K562 (cell line): ENCODE measurements at regions not wholly inside any gene's neighbourhood (a gene's known extent, or its start where the extent isn't known, plus 50 kb on each side); places are given as distances from the start of the nearest gene placed in this dataset.

ENCODE experiments used
- ATAC-seq: fragments of 200-7000 bp; cut with Tn5 transposase; 3 replicates; pipeline ENCODE4 v1.9.1; 2020; ENCODE audit warnings: moderate library complexity
- BruUV-seq: library from RNA; stranded (reverse); fragments of 400-500 nt; replicated peaks from 2 replicates; lab custom pipeline; 2021; lab: Mats Ljungman, UMichigan
- CTCF ChIA-PET: fragments of 300-600 bp; formaldehyde crosslinking; extraction: SDS; loops from one replicate; lab custom pipeline; 2021; ENCODE audit warnings: low intra/inter-chr PET ratio; lab: Yijun Ruan, JAX
- POLR2A ChIA-PET: fragments of 300-600, 350-650 bp; sonication (Branson Sonifier 250); formaldehyde crosslinking; extraction: SDS; loops from one replicate; lab custom pipeline; 2021; ENCODE audit warnings: antibody characterized with exemption, inconsistent platforms; lab: Yijun Ruan, JAX
- DNase-seq, 4 experiments: peaks; one replicate each; pipeline versions ENCODE4 v3.0.0 to v3.0.0-alpha.2; 2011 to 2018; ENCODE audit warnings: low spot score in 3 of 4, mixed read lengths in 3 of 4; ENCODE audit errors: extremely low read depth in 1 of 4
- FAIRE-seq: peaks from 2 replicates; lab custom pipeline; 2011; peaks lifted over from hg19 to GRCh38; lab: Jason Lieb, UNC
- H2AFZ ChIP-seq: 2 replicates; pipeline ENCODE4 v1.6.0; 2011; ENCODE audit warnings: low read depth, low read length, control low read depth, inconsistent platforms
- H3K27ac ChIP-seq: fragments of 200-600 bp; 3 replicates; pipeline ENCODE4 v1.8.0; 2011; ENCODE audit warnings: low read depth, mild to moderate bottlenecking, control low read depth, inconsistent platforms, low read length, moderate library complexity, mixed read lengths; ENCODE audit errors: extremely low read depth
- H3K27me3 ChIP-seq, 2 experiments: fragments of 300-600 bp in 1 of 2; 2 replicates in 1 of 2; 3 replicates in 1 of 2; pipeline versions ENCODE4 v1.6.0 to v1.8.0; 2011; ENCODE audit warnings: inconsistent platforms in 2 of 2, low read length in 2 of 2, mild to moderate bottlenecking in 1 of 2, mixed read lengths in 1 of 2, moderate library complexity in 1 of 2; ENCODE audit not compliant: control insufficient read depth in 2 of 2, insufficient read depth in 2 of 2
- H3K36me3 ChIP-seq: fragments of 300-600 bp; 3 replicates; pipeline ENCODE4 v1.8.0; 2011; ENCODE audit warnings: mild to moderate bottlenecking, low read length, inconsistent platforms; ENCODE audit not compliant: control insufficient read depth, insufficient read depth
- H3K4me1 ChIP-seq, 2 experiments: fragments of 200-600 bp in 1 of 2; replicated peaks in 1 of 2; 2 replicates in 1 of 2; 3 replicates in 1 of 2; pipeline versions ENCODE4 v1.5.1 to v1.8.0; 2011; ENCODE audit warnings: inconsistent platforms in 2 of 2, low read length in 2 of 2, mild to moderate bottlenecking in 1 of 2, mixed read lengths in 1 of 2, moderate library complexity in 1 of 2; ENCODE audit not compliant: control insufficient read depth in 2 of 2, insufficient read depth in 2 of 2
- H3K4me2 ChIP-seq: 2 replicates; pipeline ENCODE4 v1.6.1; 2011; ENCODE audit warnings: low read length, control low read depth, inconsistent platforms, mixed read lengths; ENCODE audit not compliant: insufficient read depth
- H3K4me3 ChIP-seq: fragments of 200-600 bp; sonication (generic), shearing (Covaris generic); 2 replicates; pipeline ENCODE4 v1.5.1; 2016; ENCODE audit warnings: control low read depth, inconsistent platforms
- H3K79me2 ChIP-seq: fragments of 200-600 bp; 3 replicates; pipeline ENCODE4 v1.8.0; 2011; ENCODE audit warnings: low read length, inconsistent platforms; ENCODE audit not compliant: control insufficient read depth, insufficient read depth
- H3K9ac ChIP-seq, 2 experiments: 2 replicates each; pipeline versions ENCODE4 v1.6.0 to v1.6.1; 2011; ENCODE audit warnings: low read depth in 2 of 2, low read length in 2 of 2, control low read depth in 1 of 2, inconsistent platforms in 1 of 2, mild to moderate bottlenecking in 1 of 2, mixed read lengths in 1 of 2; ENCODE audit not compliant: insufficient read depth in 1 of 2
- H3K9me1 ChIP-seq: one replicate; pipeline ENCODE4 v1.6.0; 2011; ENCODE audit warnings: inconsistent platforms, mild to moderate bottlenecking, low read length, moderate library complexity; ENCODE audit not compliant: control insufficient read depth, insufficient read depth
- H3K9me3 ChIP-seq: replicated peaks from 2 replicates; pipeline ENCODE4 v1.5.1; 2011; ENCODE audit warnings: low read depth, low read length, inconsistent platforms; ENCODE audit not compliant: control insufficient read depth, insufficient read depth
- H4K20me1 ChIP-seq: replicated peaks from 2 replicates; pipeline ENCODE4 v1.6.1; 2011; ENCODE audit warnings: low read length, inconsistent platforms, mixed read lengths; ENCODE audit not compliant: control insufficient read depth, insufficient read depth
- ELF2 ChIP-seq: fragments of 250-450 bp; sonication (Bioruptor Pico); IDR thresholded peaks from 2 replicates; pipeline ENCODE4 v1.5.0; 2021; ENCODE audit warnings: mild to moderate bottlenecking
- ESRRA ChIP-seq: fragments of 450-650 bp; IDR thresholded peaks from 2 replicates; pipeline ENCODE4 v1.6.1; 2014; ENCODE audit warnings: low read depth, mild to moderate bottlenecking, moderate library complexity, borderline replicate concordance
- HNRNPLL ChIP-seq: fragments of 200-400 bp; formaldehyde crosslinking; IDR thresholded peaks from 2 replicates; pipeline ENCODE4 v1.6.1; 2017; ENCODE audit warnings: low read length, low read depth, mild to moderate bottlenecking; ENCODE audit not compliant: poor library complexity, severe bottlenecking
- MEF2A ChIP-seq: IDR thresholded peaks from 2 replicates; pipeline ENCODE4 v1.6.1; 2011; ENCODE audit warnings: low read depth, mild to moderate bottlenecking, low read length, moderate library complexity; ENCODE audit not compliant: control insufficient read depth
- PHF20 ChIP-seq: fragments of 450-650 bp; IDR thresholded peaks from 2 replicates; pipeline ENCODE4 v1.6.1; 2018; ENCODE audit not compliant: partially characterized antibody
- SIN3B ChIP-seq: fragments of 450-650 bp; IDR thresholded peaks from 2 replicates; pipeline ENCODE4 v1.6.1; 2017; ENCODE audit warnings: low read depth, mild to moderate bottlenecking, moderate library complexity
- WHSC1 ChIP-seq: IDR thresholded peaks from one replicate; pipeline ENCODE4 v1.6.1; 2012; ENCODE audit warnings: low read length, control low read depth, inconsistent platforms
- ZKSCAN3 ChIP-seq: fragments of 250-450 bp; sonication (Bioruptor Pico); IDR thresholded peaks from 2 replicates; pipeline ENCODE4 v1.4.0; 2020
- ZNF197 ChIP-seq: fragments of 200-800 bp; sonication (Bioruptor generic); IDR thresholded peaks from 2 replicates; pipeline ENCODE4 v1.6.1; 2016; ENCODE audit warnings: low read depth, missing genetic modification characterization, missing compliant biosample characterization
- ZNF217 ChIP-seq: sonication (generic); formaldehyde crosslinking; IDR thresholded peaks from 2 replicates; pipeline ENCODE4 v1.8.0; 2022; ENCODE audit warnings: mild to moderate bottlenecking, missing genetic modification reagents
- WGBS: fragments of 100-300 bp; shearing (Covaris generic); methylation state at CpG from one replicate; pipeline ENCODE4 v1.1.6; 2016; ENCODE audit warnings: low coverage, mixed read lengths; ENCODE audit not compliant: insufficient coverage; ENCODE audit errors: missing lambda C conversion rate; 5-methylcytosine and 5-hydroxymethylcytosine counted together
- in situ Hi-C: fragments of 300-500 bp; cut with MboI; formaldehyde crosslinking; loops from 4 replicates; pipeline ENCODE4 v1.15.0; 2018; ENCODE audit warnings: inconsistent platforms, mixed read lengths
- intact Hi-C: fragments of 100-400 bp; cut with micrococcal nuclease; formaldehyde crosslinking; loops from 2 replicates; pipeline ENCODE4 v1.14.2; 2022
- TF ChIP-seq, protein P1 (sequence below): conservative IDR thresholded peaks from 2 replicates; pipeline ENCODE4 v1.6.1; 2011; ENCODE audit warnings: low read depth, mild to moderate bottlenecking, low read length; ENCODE audit not compliant: control insufficient read depth
- TF ChIP-seq, protein P2 (sequence below): fragments of 450-650 bp; formaldehyde crosslinking; IDR thresholded peaks from 2 replicates; pipeline ENCODE4 v1.4.0; 2020; ENCODE audit warnings: mild to moderate bottlenecking
- TF ChIP-seq, protein P3 (sequence below): IDR thresholded peaks from 3 replicates; pipeline ENCODE4 v1.6.1; 2011; ENCODE audit warnings: borderline replicate concordance, mild to moderate bottlenecking, moderate library complexity; ENCODE audit not compliant: insufficient read length; ENCODE audit errors: extremely low read depth
- TF ChIP-seq, protein P4 (sequence below): fragments of 250-450 bp; sonication (Bioruptor Pico); IDR thresholded peaks from 2 replicates; pipeline ENCODE4 v1.4.0; 2020; ENCODE audit warnings: mild to moderate bottlenecking

DNA sequence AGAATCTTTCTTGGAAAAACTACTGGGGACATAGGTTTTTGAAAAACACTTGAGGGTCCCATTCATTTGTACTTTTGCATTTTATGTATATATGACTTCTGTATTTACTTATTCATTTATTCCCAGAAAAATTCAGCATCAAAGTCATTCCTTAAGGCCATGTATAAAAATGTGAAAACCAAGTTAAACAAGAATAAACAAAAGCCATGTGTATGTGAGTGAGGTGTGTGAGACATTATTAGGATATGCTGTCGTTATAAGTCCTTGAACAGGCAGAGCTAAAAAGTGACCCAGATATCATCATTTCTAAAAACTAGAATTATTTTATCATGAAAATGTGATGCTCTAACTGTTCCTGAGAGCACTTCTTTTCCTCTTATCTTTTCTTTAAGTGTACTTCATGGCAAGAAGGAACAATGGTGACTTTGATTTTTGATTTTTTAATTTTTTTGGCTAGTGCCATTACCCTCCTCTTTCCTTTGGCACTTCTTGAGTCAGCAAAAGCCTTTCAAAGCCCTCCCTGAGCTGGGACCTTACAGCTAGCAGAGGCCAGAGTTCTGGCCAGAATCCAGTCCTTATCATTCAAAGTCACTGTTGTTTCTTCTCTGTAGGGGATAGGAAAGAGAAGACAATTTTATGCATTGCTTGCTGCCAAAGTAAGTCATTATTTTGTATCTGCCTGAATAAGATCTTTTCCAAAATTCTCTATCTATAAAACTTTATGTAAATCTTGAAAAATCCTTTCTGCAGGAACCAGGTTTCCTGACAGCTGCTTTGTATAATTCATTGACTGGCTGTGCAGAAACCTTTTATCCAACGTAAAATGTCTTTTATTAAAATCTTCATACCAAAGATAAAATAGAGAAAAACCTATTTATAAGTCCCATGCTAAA, 419.7 kb upstream of the PRICKLE1 start:
- DNase-seq (peak in 2 of 4 experiments; percentile 1 to 8), FAIRE-seq (no peak), ATAC-seq (no peak)
- Histone ChIP-seq H2AFZ (no peak overlapping the region), H4K20me1 (no peaks in the 10 kb centered on the region), H3K4me1 (no peaks in the 10 kb centered on the region), H3K9me1 (no peaks in the 10 kb centered on the region), H3K27ac (no peak overlapping the region), H3K4me2 (no peak overlapping the region), H3K9ac (no peak overlapping the region), H3K4me3 (no peak overlapping the region), H3K36me3 (no peaks in the 10 kb centered on the region), H3K79me2 (no peaks in the 10 kb centered on the region), H3K27me3 (no peaks in the 10 kb centered on the region), H3K9me3 (no peaks in the 10 kb centered on the region)
- WGBS, result 10% methylated on average over 2 of the region's 2 CpGs
- no TSS peak for BruUV-seq
- CTCF ChIA-PET, result no interaction called here
- POLR2A ChIA-PET, result no interaction called here
- intact Hi-C loops, result no loop called here
- in situ Hi-C loops, result no loop called here
- TF ChIP-seq, protein P1, sequence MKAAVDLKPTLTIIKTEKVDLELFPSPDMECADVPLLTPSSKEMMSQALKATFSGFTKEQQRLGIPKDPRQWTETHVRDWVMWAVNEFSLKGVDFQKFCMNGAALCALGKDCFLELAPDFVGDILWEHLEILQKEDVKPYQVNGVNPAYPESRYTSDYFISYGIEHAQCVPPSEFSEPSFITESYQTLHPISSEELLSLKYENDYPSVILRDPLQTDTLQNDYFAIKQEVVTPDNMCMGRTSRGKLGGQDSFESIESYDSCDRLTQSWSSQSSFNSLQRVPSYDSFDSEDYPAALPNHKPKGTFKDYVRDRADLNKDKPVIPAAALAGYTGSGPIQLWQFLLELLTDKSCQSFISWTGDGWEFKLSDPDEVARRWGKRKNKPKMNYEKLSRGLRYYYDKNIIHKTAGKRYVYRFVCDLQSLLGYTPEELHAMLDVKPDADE, result no peak
- TF ChIP-seq SIN3B, result no peak
- no peak for TF ChIP-seq ZKSCAN3
- TF ChIP-seq MEF2A, result no peak
- no peak for TF ChIP-seq ELF2 (CRISPR knock-in tag)
- TF ChIP-seq, protein P2, sequence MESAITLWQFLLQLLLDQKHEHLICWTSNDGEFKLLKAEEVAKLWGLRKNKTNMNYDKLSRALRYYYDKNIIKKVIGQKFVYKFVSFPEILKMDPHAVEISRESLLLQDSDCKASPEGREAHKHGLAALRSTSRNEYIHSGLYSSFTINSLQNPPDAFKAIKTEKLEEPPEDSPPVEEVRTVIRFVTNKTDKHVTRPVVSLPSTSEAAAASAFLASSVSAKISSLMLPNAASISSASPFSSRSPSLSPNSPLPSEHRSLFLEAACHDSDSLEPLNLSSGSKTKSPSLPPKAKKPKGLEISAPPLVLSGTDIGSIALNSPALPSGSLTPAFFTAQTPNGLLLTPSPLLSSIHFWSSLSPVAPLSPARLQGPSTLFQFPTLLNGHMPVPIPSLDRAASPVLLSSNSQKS, result no peak
- no peak for TF ChIP-seq ESRRA
- TF ChIP-seq HNRNPLL, result no peak
- TF ChIP-seq, protein P3, sequence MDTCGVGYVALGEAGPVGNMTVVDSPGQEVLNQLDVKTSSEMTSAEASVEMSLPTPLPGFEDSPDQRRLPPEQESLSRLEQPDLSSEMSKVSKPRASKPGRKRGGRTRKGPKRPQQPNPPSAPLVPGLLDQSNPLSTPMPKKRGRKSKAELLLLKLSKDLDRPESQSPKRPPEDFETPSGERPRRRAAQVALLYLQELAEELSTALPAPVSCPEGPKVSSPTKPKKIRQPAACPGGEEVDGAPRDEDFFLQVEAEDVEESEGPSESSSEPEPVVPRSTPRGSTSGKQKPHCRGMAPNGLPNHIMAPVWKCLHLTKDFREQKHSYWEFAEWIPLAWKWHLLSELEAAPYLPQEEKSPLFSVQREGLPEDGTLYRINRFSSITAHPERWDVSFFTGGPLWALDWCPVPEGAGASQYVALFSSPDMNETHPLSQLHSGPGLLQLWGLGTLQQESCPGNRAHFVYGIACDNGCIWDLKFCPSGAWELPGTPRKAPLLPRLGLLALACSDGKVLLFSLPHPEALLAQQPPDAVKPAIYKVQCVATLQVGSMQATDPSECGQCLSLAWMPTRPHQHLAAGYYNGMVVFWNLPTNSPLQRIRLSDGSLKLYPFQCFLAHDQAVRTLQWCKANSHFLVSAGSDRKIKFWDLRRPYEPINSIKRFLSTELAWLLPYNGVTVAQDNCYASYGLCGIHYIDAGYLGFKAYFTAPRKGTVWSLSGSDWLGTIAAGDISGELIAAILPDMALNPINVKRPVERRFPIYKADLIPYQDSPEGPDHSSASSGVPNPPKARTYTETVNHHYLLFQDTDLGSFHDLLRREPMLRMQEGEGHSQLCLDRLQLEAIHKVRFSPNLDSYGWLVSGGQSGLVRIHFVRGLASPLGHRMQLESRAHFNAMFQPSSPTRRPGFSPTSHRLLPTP, result no peak
- TF ChIP-seq ZNF217 (CRISPR knock-in tag), result no peak
- TF ChIP-seq ZNF197 (CRISPR knock-in tag), result no peak
- TF ChIP-seq PHF20, result no peak
- no peak for TF ChIP-seq WHSC1
- TF ChIP-seq, protein P4, sequence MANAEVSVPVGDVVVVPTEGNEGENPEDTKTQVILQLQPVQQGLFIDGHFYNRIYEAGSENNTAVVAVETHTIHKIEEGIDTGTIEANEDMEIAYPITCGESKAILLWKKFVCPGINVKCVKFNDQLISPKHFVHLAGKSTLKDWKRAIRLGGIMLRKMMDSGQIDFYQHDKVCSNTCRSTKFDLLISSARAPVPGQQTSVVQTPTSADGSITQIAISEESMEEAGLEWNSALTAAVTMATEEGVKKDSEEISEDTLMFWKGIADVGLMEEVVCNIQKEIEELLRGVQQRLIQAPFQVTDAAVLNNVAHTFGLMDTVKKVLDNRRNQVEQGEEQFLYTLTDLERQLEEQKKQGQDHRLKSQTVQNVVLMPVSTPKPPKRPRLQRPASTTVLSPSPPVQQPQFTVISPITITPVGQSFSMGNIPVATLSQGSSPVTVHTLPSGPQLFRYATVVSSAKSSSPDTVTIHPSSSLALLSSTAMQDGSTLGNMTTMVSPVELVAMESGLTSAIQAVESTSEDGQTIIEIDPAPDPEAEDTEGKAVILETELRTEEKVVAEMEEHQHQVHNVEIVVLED (CRISPR knock-in tag), result no peak
